Naive thymus-derived CD4-positive, alpha-beta T cell (primary cell): ENCODE measurements at regions not wholly inside any gene's neighbourhood (a gene's known extent, or its start where the extent isn't known, plus 50 kb on each side); places are given as distances from the start of the nearest gene placed in this dataset.

Experiments
- ATAC-seq: fragments of 150-1000 bp; cut with Tn5 transposase; 2 replicates; pipeline ENCODE4 v1.10.0; 2021; ENCODE audit warnings: mild to moderate bottlenecking, moderate library complexity
- CTCF ChIA-PET: fragments of 350-600 bp; sonication (Branson Sonifier 250); formaldehyde crosslinking; loops from one replicate; lab custom pipeline; 2021; ENCODE audit warnings: antibody characterized with exemption; lab: Charles Lee
- POLR2A ChIA-PET: fragments of 350-600 bp; sonication (Branson Sonifier 250); formaldehyde crosslinking; loops from one replicate; lab custom pipeline; 2021; ENCODE audit warnings: antibody characterized with exemption, inconsistent platforms; lab: Charles Lee
- DNase-seq, 9 donors: peaks; one replicate each; pipeline versions ENCODE4 v3.0.0 to v3.0.0-alpha.2; 2020 to 2022; ENCODE audit warnings: mixed read lengths in 1 of 9
- H3K27ac ChIP-seq: one replicate; pipeline ENCODE4 v1.7.0; 2013; ENCODE audit warnings: mild to moderate bottlenecking, low read depth, low read length, moderate library complexity
- H3K27me3 ChIP-seq, 2 donors: one replicate each; pipeline ENCODE4 v1.7.0; 2013; ENCODE audit warnings: low read length in 2 of 2, mild to moderate bottlenecking in 2 of 2, moderate library complexity in 2 of 2; ENCODE audit not compliant: control insufficient read depth in 2 of 2, insufficient read depth in 2 of 2
- H3K36me3 ChIP-seq, 3 experiments: 1 replicate in 2 of 3; 2 replicates in 1 of 3; pipeline ENCODE4 v1.7.0; 2013; ENCODE audit warnings: low read length in 3 of 3, mild to moderate bottlenecking in 3 of 3, moderate library complexity in 1 of 3; ENCODE audit not compliant: insufficient read depth in 3 of 3, control insufficient read depth in 2 of 3
- H3K4me1 ChIP-seq, 2 donors: one replicate each; pipeline ENCODE4 v1.7.0; 2013; ENCODE audit warnings: low read length in 2 of 2, mild to moderate bottlenecking in 2 of 2, moderate library complexity in 1 of 2; ENCODE audit not compliant: control insufficient read depth in 2 of 2, insufficient read depth in 2 of 2
- H3K4me3 ChIP-seq: 2 replicates; pipeline ENCODE4 v1.7.0; 2013; ENCODE audit warnings: mild to moderate bottlenecking, low read length
- H3K9me3 ChIP-seq, 3 experiments: 1 replicate in 2 of 3; 2 replicates in 1 of 3; pipeline ENCODE4 v1.7.0; 2013; ENCODE audit warnings: low read length in 3 of 3; ENCODE audit not compliant: control insufficient read depth in 2 of 3
- H3K27ac Mint-ChIP-seq, 9 donors: one replicate each; pipeline ENCODE4 v1.8.0; 2020 to 2022; ENCODE audit warnings: mixed read lengths in 9 of 9, mild to moderate bottlenecking in 8 of 9, moderate library complexity in 5 of 9, inconsistent platforms in 2 of 9
- H3K27me3 Mint-ChIP-seq, 5 donors: one replicate each; pipeline ENCODE4 v1.8.0; 2021 to 2022; ENCODE audit warnings: mixed read lengths in 5 of 5, mild to moderate bottlenecking in 1 of 5
- H3K36me3 Mint-ChIP-seq, 5 donors: one replicate each; pipeline ENCODE4 v1.8.0; 2020 to 2022; ENCODE audit warnings: mixed read lengths in 5 of 5, mild to moderate bottlenecking in 3 of 5, inconsistent platforms in 1 of 5
- H3K4me1 Mint-ChIP-seq, 7 donors: one replicate each; pipeline ENCODE4 v1.8.0; 2020 to 2022; ENCODE audit warnings: mixed read lengths in 7 of 7, mild to moderate bottlenecking in 3 of 7, inconsistent platforms in 1 of 7
- H3K4me3 Mint-ChIP-seq, 10 donors: one replicate each; pipeline ENCODE4 v1.8.0; 2020 to 2022; ENCODE audit warnings: mild to moderate bottlenecking in 10 of 10, mixed read lengths in 10 of 10, moderate library complexity in 6 of 10, inconsistent platforms in 2 of 10
- H3K9me3 Mint-ChIP-seq, 11 donors: one replicate each; pipeline ENCODE4 v1.8.0; 2020 to 2022; ENCODE audit warnings: mixed read lengths in 11 of 11, mild to moderate bottlenecking in 4 of 11, inconsistent platforms in 1 of 11, moderate library complexity in 1 of 11
- intact Hi-C, 2 donors: fragments of 100-400 bp; cut with micrococcal nuclease; formaldehyde crosslinking; loops; one replicate each; pipeline ENCODE4 v1.15.1; 2023

DNA sequence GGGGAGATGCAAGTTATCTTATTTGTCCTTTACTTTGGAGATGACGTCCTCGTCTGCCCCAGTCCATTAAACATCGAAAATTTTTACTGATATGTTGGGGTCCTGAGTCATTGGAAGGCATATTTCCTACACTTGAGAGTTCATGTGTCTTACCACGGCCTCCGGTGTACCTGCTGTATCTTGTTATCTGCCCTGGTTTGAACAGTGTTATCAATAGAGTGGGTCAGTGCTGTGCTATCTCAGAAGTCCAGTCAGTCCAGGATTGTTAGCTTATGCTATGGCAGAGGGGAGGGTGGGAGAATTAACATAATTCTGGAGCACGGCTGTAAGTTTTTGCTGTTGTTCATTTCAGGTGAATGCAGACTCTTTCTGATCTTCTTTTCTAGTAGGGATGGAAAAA, 102.3 kb downstream of the ADCYAP1 start:
- peaks cover 0 to 14% (median 0%) of the 10 kb centered on the region in 5 donors for H3K27me3 Mint-ChIP-seq
- Histone ChIP-seq H3K4me3 (no peak overlapping the region), H3K27ac (no peak overlapping the region), H3K36me3 (no peaks in the 10 kb centered on the region), H3K4me1 (no peaks in the 10 kb centered on the region), H3K9me3 (no peaks in the 10 kb centered on the region), H3K27me3 (no peaks in the 10 kb centered on the region)
- intact Hi-C loops: no loop called here
- H3K4me3 Mint-ChIP-seq: no peak overlapping the region
- H3K9me3 Mint-ChIP-seq: peaks cover 0 to 15% (median 6%) of the 10 kb centered on the region in 11 donors
- H3K36me3 Mint-ChIP-seq: peaks cover 0 to 3% (median 0%) of the 10 kb centered on the region in 5 donors
- H3K27ac Mint-ChIP-seq: peak overlapping the region in 1 of 9 donors; percentile 12
- CTCF ChIA-PET: no interaction called here
- ATAC-seq (no peak), DNase-seq (no peak)
- POLR2A ChIA-PET: interaction anchor here (0.6 kb wide), 1 partner anchor 517 kb away, joined by 3 read pairs; no protein-coding TSS in a partner anchor
- H3K4me1 Mint-ChIP-seq: no peaks in the 10 kb centered on the region

DNA sequence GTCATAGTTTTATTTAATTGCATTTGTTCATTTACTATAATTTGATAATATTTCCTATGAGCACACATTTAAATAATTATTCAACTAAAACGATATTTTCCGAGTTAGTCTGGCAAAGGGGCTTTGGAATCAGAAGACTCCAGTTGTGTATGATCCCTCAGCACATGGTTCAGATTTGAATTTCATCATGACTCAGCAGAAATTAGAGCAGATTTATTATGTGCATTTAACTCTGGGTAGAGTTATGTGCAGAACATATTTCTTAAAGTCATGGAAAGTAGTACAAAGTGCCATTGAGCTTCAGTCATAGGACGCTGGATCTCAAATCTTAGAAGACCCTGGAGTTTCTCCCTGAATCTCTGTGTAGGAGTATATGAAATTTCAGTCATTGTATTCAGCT, 106.7 kb downstream of the ADCYAP1 start:
- H3K27ac ChIP-seq: no peak overlapping the region
- Mint-ChIP-seq H3K27me3 (peaks cover 0 to 27% (median under 1%) of the 10 kb centered on the region in 5 donors), H3K27ac (no peak overlapping the region), H3K4me3 (no peak overlapping the region), H3K36me3 (no peaks in the 10 kb centered on the region), H3K9me3 (peaks cover 0 to 2% (median 0%) of the 10 kb centered on the region in 11 donors), H3K4me1 (no peaks in the 10 kb centered on the region)
- no peaks in the 10 kb centered on the region for H3K9me3 ChIP-seq
- H3K4me1 ChIP-seq: no peaks in the 10 kb centered on the region
- H3K36me3 ChIP-seq: no peaks in the 10 kb centered on the region
- ChIA-PET POLR2A (no interaction called here), CTCF (no interaction called here)
- DNase-seq (no peak), ATAC-seq (no peak)
- intact Hi-C loops: no loop called here
- H3K4me3 ChIP-seq: no peak overlapping the region
- H3K27me3 ChIP-seq: no peaks in the 10 kb centered on the region

DNA sequence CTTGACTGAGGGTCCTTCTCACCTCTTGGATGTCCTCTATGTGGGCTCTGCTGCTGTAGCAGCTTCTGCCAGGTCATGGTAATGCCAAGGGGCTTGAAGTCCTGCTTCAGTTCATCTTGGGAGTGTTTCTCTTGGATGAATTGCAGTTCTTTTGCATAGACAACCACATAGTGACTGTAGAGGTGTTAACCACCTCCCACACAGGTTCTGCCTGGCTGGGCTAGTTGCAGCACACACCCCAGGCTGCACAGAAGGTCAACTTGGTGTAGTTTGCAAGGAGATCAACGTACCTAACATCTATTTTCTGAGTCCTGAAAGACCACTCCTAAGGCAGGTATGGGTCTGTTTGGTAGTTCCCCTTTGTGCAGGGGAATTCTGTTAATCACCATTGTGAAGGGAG, 108.1 kb downstream of the ADCYAP1 start:
- DNase-seq: no peak
- ChIA-PET CTCF (no interaction called here), POLR2A (no interaction called here)
- intact Hi-C loops: no loop called here
- Mint-ChIP-seq H3K36me3 (no peaks in the 10 kb centered on the region), H3K27ac (no peak overlapping the region), H3K4me1 (no peaks in the 10 kb centered on the region), H3K4me3 (no peak overlapping the region), H3K9me3 (peaks cover 0 to 2% (median 0%) of the 10 kb centered on the region in 11 donors), H3K27me3 (peaks cover 0 to 20% (median 4%) of the 10 kb centered on the region in 5 donors)
- Histone ChIP-seq H3K4me1 (no peaks in the 10 kb centered on the region), H3K27ac (no peak overlapping the region), H3K9me3 (no peaks in the 10 kb centered on the region), H3K36me3 (no peaks in the 10 kb centered on the region), H3K27me3 (no peaks in the 10 kb centered on the region), H3K4me3 (no peak overlapping the region)
- no peak for ATAC-seq

DNA sequence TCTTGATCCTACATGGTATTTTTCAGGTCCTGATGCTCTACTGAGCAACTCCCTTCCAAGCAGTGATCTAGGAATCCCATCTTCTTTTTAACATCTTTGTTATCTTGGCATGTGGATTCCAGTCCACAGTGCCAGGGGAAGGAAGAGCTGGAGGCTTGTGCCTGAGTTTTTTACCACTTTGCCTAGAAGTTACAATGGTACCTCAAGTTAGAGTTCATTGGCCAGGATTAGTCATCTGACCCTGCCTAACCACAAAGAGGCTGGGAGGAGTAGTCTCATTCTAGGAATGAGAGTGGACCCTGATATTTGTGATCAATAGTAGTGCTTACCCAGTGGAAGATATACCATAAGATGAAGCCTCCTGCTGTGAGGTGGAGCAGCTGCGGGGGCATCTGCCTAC, 109.3 kb downstream of the ADCYAP1 start:
- H3K4me3 ChIP-seq: no peak overlapping the region
- Mint-ChIP-seq H3K4me3 (no peak overlapping the region), H3K27ac (no peak overlapping the region), H3K4me1 (no peaks in the 10 kb centered on the region), H3K36me3 (no peaks in the 10 kb centered on the region), H3K9me3 (peaks cover 0 to 2% (median 0%) of the 10 kb centered on the region in 11 donors), H3K27me3 (peaks cover 0 to 13% (median 4%) of the 10 kb centered on the region in 5 donors)
- ChIA-PET POLR2A (no interaction called here), CTCF (no interaction called here)
- intact Hi-C loops: no loop called here
- H3K36me3 ChIP-seq: no peaks in the 10 kb centered on the region
- H3K4me1 ChIP-seq: no peaks in the 10 kb centered on the region
- no peaks in the 10 kb centered on the region for H3K27me3 ChIP-seq
- no peaks in the 10 kb centered on the region for H3K9me3 ChIP-seq
- no peak for ATAC-seq
- no peak overlapping the region for H3K27ac ChIP-seq
- no peak for DNase-seq

DNA sequence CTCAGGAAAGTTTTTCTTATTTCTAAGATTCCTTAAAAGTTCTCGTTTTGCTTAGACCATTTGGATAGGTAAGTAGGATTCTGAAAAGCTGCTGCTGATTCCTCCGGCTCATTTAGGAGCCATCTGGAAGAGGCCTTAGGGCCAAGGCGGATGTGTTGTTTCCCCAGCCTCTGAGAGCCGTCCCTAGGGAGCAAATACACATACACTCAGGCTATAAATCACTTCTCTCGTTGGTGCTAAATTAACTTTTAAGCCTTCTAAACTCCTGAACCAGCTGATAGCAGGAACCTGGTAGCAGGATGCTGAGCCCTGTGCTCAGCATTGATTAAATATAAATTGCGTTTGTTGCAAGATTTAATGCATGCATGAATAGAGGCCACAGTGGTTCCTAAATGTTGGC, 109.8 kb downstream of the ADCYAP1 start:
- intact Hi-C loops: no loop called here
- no peaks in the 10 kb centered on the region for H3K27me3 ChIP-seq

DNA sequence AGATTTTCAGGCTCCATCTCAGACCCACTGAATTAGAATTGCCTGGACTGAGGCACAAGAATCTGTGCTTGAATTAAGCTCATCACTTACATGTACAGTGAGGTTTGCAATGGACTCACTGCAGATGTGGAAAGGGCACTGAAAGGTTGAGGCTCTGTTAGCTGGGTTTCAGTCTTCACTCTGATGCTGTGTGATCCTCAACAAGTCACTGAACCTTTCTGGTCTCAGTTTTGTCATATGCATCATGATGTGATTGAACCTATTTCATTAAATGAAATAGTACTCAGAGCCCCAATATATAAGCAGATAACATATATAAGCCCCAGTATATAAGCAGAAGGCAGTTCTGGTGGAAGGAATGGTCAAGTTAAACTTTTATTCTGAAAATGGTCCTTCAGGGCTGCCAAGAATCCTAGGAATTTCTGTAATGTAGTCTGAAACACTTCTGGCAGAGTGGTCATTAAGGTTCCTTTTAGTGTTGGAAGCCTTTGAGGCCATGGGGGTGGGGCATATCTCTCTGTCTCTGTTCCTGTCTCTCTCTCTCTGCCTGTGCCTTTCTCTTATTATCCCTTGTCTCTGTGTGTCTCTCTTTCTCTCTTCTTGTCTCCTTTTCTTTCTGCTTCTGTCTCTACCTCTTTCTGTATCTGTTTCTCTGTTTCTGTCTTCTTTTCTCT, 110.4 kb downstream of the ADCYAP1 start:
- no peak overlapping the region for H3K27ac ChIP-seq
- no peaks in the 10 kb centered on the region for H3K4me1 Mint-ChIP-seq
- ATAC-seq (no peak), DNase-seq (no peak)
- ChIA-PET CTCF (no interaction called here), POLR2A (no interaction called here)
- H3K9me3 Mint-ChIP-seq: peaks cover 0 to 2% (median 0%) of the 10 kb centered on the region in 11 donors
- H3K4me1 ChIP-seq: no peaks in the 10 kb centered on the region
- H3K36me3 ChIP-seq: no peaks in the 10 kb centered on the region
- no peak overlapping the region for H3K4me3 ChIP-seq
- no peak overlapping the region for H3K27ac Mint-ChIP-seq
- intact Hi-C loops: no loop called here
- H3K9me3 ChIP-seq: no peaks in the 10 kb centered on the region
- no peaks in the 10 kb centered on the region for H3K27me3 ChIP-seq
- H3K36me3 Mint-ChIP-seq: no peaks in the 10 kb centered on the region
- no peak overlapping the region for H3K4me3 Mint-ChIP-seq
- H3K27me3 Mint-ChIP-seq: peaks cover 0 to 17% (median 4%) of the 10 kb centered on the region in 5 donors

More for the DNA sequence above, 109.8 kb downstream of the ADCYAP1 start:
- ChIA-PET POLR2A (no interaction called here), CTCF (no interaction called here)
- H3K27me3 Mint-ChIP-seq: peaks cover 0 to 13% (median 4%) of the 10 kb centered on the region in 5 donors
- H3K27ac Mint-ChIP-seq: no peak overlapping the region
- Histone ChIP-seq H3K4me3 (no peak overlapping the region), H3K36me3 (no peaks in the 10 kb centered on the region), H3K9me3 (no peaks in the 10 kb centered on the region), H3K4me1 (no peaks in the 10 kb centered on the region), H3K27ac (no peak overlapping the region)
- DNase-seq: no peak
- no peak for ATAC-seq
- peaks cover 0 to 2% (median 0%) of the 10 kb centered on the region in 11 donors for H3K9me3 Mint-ChIP-seq
- H3K4me1 Mint-ChIP-seq: no peaks in the 10 kb centered on the region
- H3K36me3 Mint-ChIP-seq: no peaks in the 10 kb centered on the region
- H3K4me3 Mint-ChIP-seq: no peak overlapping the region

DNA sequence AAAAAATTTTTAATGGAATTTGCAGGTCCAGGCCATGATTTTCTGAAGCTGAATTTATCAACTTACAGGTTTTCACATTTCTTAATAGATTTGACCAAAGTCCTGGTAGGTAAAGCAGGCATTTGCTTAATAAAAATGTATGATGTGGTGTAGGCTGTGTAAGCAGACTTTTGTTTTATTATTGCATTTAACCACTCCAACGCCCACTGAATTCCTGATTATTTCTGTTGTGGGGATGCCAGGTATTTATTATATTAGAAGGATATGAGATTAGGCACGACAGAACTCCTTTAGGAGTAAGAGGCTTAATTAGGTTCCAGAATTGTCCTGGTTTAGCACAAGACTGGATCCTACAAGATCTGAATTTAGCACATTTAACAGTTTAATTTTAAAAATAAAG, 111.1 kb downstream of the ADCYAP1 start:
- DNase-seq: no peak
- Mint-ChIP-seq H3K36me3 (no peaks in the 10 kb centered on the region), H3K4me1 (no peaks in the 10 kb centered on the region), H3K27ac (no peak overlapping the region), H3K27me3 (peaks cover 0 to 17% (median 6%) of the 10 kb centered on the region in 5 donors), H3K4me3 (no peak overlapping the region), H3K9me3 (peaks cover 0 to 2% (median 0%) of the 10 kb centered on the region in 11 donors)
- CTCF ChIA-PET: no interaction called here
- ATAC-seq: no peak
- no peaks in the 10 kb centered on the region for H3K27me3 ChIP-seq
- POLR2A ChIA-PET: no interaction called here
- H3K4me1 ChIP-seq: no peaks in the 10 kb centered on the region
- no peaks in the 10 kb centered on the region for H3K36me3 ChIP-seq
- intact Hi-C loops: no loop called here
- no peak overlapping the region for H3K27ac ChIP-seq
- H3K4me3 ChIP-seq: no peak overlapping the region
- H3K9me3 ChIP-seq: no peaks in the 10 kb centered on the region
